Tibial nerve (tissue), 4 donors: ENCODE measurements at regions not wholly inside any gene's neighbourhood (a gene's known extent, or its start where the extent isn't known, plus 50 kb on each side); places are given as distances from the start of the nearest gene placed in this dataset.
"Not testable (repeated sequence)": the region's sequence is repeated elsewhere in the genome, so short reads cannot be mapped to it uniquely, and the experiment has no call there.

Source experiments
- DNase-seq, 2 donors: peaks; one replicate each; pipeline ENCODE4 v3.0.0-alpha.2; 2019; ENCODE audit warnings: low spot score in 2 of 2
- H3K27ac ChIP-seq, 4 donors: fragments of 200-600 bp; sonication (generic) in 3 of 4; one replicate each; pipeline ENCODE4 v1.5.1; 2017 to 2019; ENCODE audit warnings: mild to moderate bottlenecking in 1 of 4
- H3K27me3 ChIP-seq, 2 donors: fragments of 200-600 bp; sonication (generic) in 1 of 2; one replicate each; pipeline versions ENCODE4 v1.5.1 to v1.6.0; 2017 to 2019
- H3K36me3 ChIP-seq, 3 donors: fragments of 200-600 bp; sonication (generic); one replicate each; pipeline ENCODE4 v1.5.1; 2018 to 2019
- H3K4me1 ChIP-seq, 4 donors: fragments of 200-600 bp; sonication (generic) in 3 of 4; one replicate each; pipeline ENCODE4 v1.5.1; 2017 to 2019
- H3K4me3 ChIP-seq, 4 donors: fragments of 200-600 bp; sonication (generic) in 3 of 4; one replicate each; pipeline ENCODE4 v1.5.1; 2017 to 2019; ENCODE audit warnings: mild to moderate bottlenecking in 1 of 4, moderate library complexity in 1 of 4
- H3K9me3 ChIP-seq, 4 donors: fragments of 200-600 bp; sonication (generic) in 3 of 4; one replicate each; pipeline ENCODE4 v1.5.1; 2017 to 2019
- EP300 ChIP-seq, 2 donors: sonication (generic); formaldehyde crosslinking; IDR thresholded peaks; one replicate each; pipeline ENCODE4 v1.6.1; 2017; ENCODE audit warnings: antibody characterized with exemption in 2 of 2, mild to moderate bottlenecking in 1 of 2
- POLR2A ChIP-seq, 2 donors: fragments of 450-650 bp; IDR thresholded peaks; one replicate each; pipeline ENCODE4 v1.6.1; 2017; ENCODE audit warnings: antibody characterized with exemption in 2 of 2, mild to moderate bottlenecking in 2 of 2, moderate library complexity in 2 of 2
- WGBS, 2 donors: methylation state at CpG; one replicate each; pipeline ENCODE4 v1.1.5; 2018; 5-methylcytosine and 5-hydroxymethylcytosine counted together
- TF ChIP-seq, protein P1 (sequence below), 5 experiments: fragments of 200-600 bp in 3 of 5; fragments of 450-650 bp in 2 of 5; sonication (generic) in 3 of 5; IDR thresholded peaks; one replicate each; pipeline ENCODE4 v1.5.1; 2016 to 2019; ENCODE audit warnings: antibody characterized with exemption in 5 of 5, mild to moderate bottlenecking in 3 of 5, moderate library complexity in 2 of 5

DNA sequence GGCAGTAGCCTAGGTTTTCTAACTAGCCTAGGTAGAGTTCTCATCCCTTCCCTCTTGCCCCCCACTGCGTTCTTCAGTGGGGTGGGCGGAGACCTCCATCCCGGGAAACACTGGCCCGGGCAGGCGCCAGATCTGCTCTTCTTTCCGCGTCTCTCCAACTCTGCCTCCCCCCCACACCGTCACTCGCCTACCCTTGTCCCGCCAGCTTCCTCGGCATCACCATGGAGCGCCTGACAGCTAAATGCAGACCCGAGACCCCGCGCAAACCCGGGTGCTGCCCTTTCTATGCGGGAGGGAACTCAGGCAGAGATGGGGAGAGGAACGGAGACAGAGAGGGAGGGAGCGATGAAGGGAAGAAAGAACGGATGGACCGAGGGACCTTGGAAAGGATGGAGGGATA lies 1494.8 kb upstream of the DEFB115 start:
- no peak for DNase-seq
- no peaks in the 10 kb centered on the region for H3K4me1 ChIP-seq
- no peak overlapping the region for H3K4me3 ChIP-seq
- no peak overlapping the region for H3K27ac ChIP-seq
- no peaks in the 10 kb centered on the region for H3K27me3 ChIP-seq
- TF ChIP-seq EP300 (IDR thresholded peaks at IDR 0.05) (no peak), POLR2A (IDR thresholded peaks at IDR 0.05) (no peak)
- TF ChIP-seq, protein P1, sequence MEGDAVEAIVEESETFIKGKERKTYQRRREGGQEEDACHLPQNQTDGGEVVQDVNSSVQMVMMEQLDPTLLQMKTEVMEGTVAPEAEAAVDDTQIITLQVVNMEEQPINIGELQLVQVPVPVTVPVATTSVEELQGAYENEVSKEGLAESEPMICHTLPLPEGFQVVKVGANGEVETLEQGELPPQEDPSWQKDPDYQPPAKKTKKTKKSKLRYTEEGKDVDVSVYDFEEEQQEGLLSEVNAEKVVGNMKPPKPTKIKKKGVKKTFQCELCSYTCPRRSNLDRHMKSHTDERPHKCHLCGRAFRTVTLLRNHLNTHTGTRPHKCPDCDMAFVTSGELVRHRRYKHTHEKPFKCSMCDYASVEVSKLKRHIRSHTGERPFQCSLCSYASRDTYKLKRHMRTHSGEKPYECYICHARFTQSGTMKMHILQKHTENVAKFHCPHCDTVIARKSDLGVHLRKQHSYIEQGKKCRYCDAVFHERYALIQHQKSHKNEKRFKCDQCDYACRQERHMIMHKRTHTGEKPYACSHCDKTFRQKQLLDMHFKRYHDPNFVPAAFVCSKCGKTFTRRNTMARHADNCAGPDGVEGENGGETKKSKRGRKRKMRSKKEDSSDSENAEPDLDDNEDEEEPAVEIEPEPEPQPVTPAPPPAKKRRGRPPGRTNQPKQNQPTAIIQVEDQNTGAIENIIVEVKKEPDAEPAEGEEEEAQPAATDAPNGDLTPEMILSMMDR (IDR thresholded peaks at IDR 0.05) = no peak
- H3K36me3 ChIP-seq = no peaks in the 10 kb centered on the region
- WGBS, 2 donors = 25 to 47% methylated on average over 17 to 21 of the region's 21 CpGs
- H3K9me3 ChIP-seq = peaks cover 0 to 13% (median 0%) of the 10 kb centered on the region in 4 donors

DNA sequence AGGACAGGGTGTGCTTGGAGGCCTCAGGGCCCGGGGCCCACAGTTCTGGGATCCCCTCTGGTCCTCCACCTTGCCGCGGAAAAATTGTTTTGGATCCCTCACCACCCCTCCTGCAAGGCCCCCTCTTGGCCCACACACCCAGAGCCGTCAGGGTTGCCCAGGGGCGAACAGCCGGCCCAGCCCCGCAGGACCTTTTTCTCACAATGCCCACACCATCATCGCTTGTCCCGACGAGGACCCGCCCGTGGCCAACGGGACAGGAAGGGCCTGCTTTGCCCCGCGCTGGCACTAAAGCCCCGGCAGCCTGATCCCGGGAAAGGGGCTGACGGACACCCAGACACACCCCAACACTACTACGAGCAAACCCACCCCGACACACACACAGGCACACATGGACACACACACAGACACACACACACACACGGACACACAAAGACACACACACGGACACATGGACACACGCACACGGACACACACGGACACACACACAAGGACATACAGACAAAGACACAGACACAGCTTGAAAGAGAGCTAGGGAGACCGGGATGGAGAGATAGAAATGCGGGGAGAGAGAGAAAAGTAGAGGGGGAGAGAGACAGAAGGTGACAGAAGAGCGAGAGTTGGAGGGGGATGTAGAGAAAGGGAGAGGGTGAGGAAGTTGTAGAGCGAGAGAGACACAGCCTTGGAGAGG lies 1493.5 kb upstream of the DEFB115 start:
- no peaks in the 10 kb centered on the region for H3K27me3 ChIP-seq
- H3K4me1 ChIP-seq = no peaks in the 10 kb centered on the region
- H3K4me3 ChIP-seq = no peak overlapping the region
- peaks cover 0 to 13% (median 0%) of the 10 kb centered on the region in 4 donors for H3K9me3 ChIP-seq
- no peaks in the 10 kb centered on the region for H3K36me3 ChIP-seq
- H3K27ac ChIP-seq = no peak overlapping the region
- no peak for DNase-seq
- TF ChIP-seq, protein P1 (IDR thresholded peaks at IDR 0.05) = no peak
- TF ChIP-seq EP300 (IDR thresholded peaks at IDR 0.05) (no peak), POLR2A (IDR thresholded peaks at IDR 0.05) (no peak)
- WGBS, 2 donors = 49 to 84% methylated on average over 27 to 28 of the region's 29 CpGs

DNA sequence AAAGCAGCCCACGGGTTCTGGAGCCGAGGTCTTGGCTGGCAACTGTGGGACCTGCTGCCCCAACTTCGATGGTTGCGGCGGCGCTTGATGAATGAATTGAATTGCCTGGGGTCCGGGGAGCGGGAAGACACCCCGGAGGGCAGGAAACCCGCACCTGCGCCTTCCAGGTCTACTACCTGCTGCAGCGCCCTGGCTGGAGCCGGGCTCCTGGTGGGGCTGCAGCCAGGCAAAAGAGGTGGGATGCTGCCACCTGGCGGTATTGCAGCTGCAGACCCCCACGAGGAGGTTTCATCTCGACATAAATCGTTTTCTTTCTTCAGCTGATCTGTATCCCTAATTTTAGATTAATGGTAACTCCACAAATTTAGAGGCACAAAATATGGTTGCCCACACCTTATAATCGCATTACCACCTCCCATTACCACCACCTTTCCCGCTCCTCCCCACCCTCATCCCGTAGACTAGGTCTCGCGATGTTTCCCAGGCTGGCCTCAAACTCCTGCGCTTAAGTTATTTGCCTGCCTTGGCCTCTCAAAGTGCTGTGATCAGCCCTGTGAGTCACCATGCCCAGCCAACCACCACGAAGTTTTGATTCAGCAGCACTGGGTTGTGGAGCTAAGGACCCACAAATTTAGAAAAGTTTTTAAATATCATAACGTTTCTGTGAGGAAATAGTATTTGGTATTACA lies 1492.4 kb upstream of the DEFB115 start:
- H3K27ac ChIP-seq, H3K4me3 ChIP-seq, DNase-seq, H3K36me3 ChIP-seq, H3K4me1 ChIP-seq, H3K27me3 ChIP-seq: not testable (repeated sequence)
- 31 to 51% methylated on average over 15 to 24 of the region's 25 CpGs for WGBS, 2 donors
- H3K9me3 ChIP-seq = peaks cover 0 to 13% (median 0%) of the 10 kb centered on the region in 4 donors

DNA sequence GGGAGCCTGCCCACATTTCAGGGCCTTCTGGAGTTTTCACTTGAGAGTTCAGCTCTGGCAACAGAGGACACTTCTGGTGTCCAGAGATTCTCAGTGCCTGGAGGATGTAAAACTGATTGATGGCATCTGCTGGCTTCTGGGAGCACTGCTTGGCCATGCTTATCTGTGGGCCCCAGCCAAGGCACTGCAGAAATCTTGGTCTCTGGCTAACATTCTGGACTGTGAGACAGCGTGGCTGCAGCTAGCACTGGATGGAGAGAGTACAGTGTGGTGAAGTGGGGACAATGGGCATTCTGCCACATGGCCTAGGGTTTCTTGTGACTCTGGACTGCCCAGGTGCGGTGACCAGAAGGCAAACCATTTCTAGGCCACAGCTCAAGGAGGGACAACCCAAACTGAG lies 1479.4 kb upstream of the DEFB115 start:
- not testable (repeated sequence) for H3K4me3 ChIP-seq, DNase-seq, H3K4me1 ChIP-seq, H3K27me3 ChIP-seq, H3K27ac ChIP-seq, H3K36me3 ChIP-seq
- 27 to 38% methylated on average over 2 of the region's 2 CpGs for WGBS, 2 donors
- peaks cover 0 to 19% (median 0%) of the 10 kb centered on the region in 4 donors for H3K9me3 ChIP-seq

DNA sequence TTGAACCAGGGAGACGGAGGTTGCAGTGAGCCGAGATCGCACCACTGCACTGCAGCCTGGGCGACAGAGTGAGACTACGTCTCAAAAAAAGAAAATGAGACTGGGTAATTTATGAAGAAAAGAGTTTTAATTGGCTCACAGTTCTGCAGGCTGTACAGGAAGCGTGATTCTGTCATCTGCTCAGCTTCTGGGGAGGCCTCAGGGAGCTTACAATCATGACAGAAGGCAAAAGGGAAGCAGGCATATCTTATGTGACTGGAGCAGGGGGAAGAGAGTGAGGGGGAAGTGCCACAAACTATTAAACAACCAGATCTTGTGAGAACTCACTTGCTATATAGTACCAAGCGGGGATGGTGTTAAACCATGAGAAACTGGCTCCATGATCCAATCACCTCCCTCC lies 1476.2 kb upstream of the DEFB115 start:
- WGBS, 2 donors = 68 to 73% methylated on average over 7 of the region's 7 CpGs
- H3K27ac ChIP-seq, H3K36me3 ChIP-seq, H3K4me1 ChIP-seq, H3K4me3 ChIP-seq, H3K27me3 ChIP-seq, DNase-seq: not testable (repeated sequence)
- peaks cover 0 to 21% (median 0%) of the 10 kb centered on the region in 4 donors for H3K9me3 ChIP-seq

DNA sequence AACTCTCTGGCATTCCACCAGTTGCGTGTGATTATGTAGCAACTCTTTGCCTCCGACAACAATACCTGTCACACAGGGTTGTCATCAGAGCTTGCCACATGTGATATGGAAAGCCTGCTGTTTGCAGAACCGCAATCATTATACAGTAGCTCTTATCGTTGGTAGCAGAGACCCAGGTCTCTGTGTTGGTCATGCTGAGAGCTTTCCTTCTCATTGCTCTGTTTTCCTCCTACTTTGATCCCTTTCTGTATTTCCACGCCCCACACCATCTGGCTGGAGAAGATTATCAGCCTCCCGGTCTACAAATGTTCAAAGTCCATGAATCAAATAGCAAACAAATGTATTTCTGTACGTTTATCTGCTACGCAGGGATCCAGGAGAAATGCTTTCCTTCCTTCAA lies 1475.6 kb upstream of the DEFB115 start:
- not testable (repeated sequence) for DNase-seq, H3K4me1 ChIP-seq, H3K27me3 ChIP-seq, H3K36me3 ChIP-seq, H3K27ac ChIP-seq, H3K4me3 ChIP-seq
- WGBS, 2 donors = 77 to 81% methylated on average over 8 of the region's 8 CpGs
- H3K9me3 ChIP-seq = peaks cover 0 to 25% (median 0%) of the 10 kb centered on the region in 4 donors

DNA sequence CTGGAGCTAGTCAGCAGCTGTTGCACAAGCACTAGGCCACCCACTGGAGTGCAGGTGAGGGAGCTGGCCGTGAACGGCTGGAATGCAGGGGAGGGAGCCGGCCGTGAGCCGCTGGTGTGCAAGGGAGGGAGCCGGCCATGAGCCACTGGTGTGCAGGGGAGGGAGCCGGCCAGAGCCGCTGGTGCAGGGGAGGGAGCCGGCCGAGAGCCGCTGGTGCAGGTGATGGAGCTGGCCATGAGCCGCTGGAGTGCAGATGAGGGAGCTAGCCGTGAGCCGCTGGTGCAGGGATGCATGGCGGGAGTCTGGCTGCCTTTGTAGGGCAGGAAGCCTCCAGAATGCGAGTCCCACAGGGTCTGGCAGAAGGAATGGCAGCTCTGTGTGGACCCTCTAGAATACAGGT lies 1470.0 kb upstream of the DEFB115 start:
- not testable (repeated sequence) for H3K4me3 ChIP-seq, H3K36me3 ChIP-seq, H3K4me1 ChIP-seq, H3K27ac ChIP-seq, DNase-seq, H3K27me3 ChIP-seq
- WGBS, 2 donors = 84 to 87% methylated on average over 15 to 16 of the region's 16 CpGs
- H3K9me3 ChIP-seq = peaks cover 0 to 25% (median 0%) of the 10 kb centered on the region in 4 donors
